KG1 (cell line): ENCODE measurements at regions not wholly inside any gene's neighbourhood (a gene's known extent, or its start where the extent isn't known, plus 50 kb on each side); places are given as distances from the start of the nearest gene placed in this dataset.
A peak's percentile ranks its signal among the peaks of the same experiment; 100 is the strongest.

Experiments
- DNase-seq: peaks from one replicate; lab custom pipeline; 2025; lab: John Stamatoyannopoulos, UW

GRCh38 chr15:98277602-98278001 is 317.1 kb downstream of the ARRDC4 start:
- DNase-seq, result no peak

GRCh38 chr15:98280284-98280975 is 319.9 kb downstream of the ARRDC4 start:
- DNase-seq, result no peak

- DNase-seq, result no peak
Measured at GRCh38 chr15:98281130-98281529, 320.6 kb downstream of the ARRDC4 start.

GRCh38 chr15:98282656-98283332 is 322.3 kb downstream of the ARRDC4 start:
- no peak for DNase-seq

- DNase-seq, result no peak
Measured at GRCh38 chr15:98286200-98286599, 325.7 kb downstream of the ARRDC4 start.

GRCh38 chr15:98286831-98287230 is 326.3 kb downstream of the ARRDC4 start:
- no peak for DNase-seq

GRCh38 chr15:98288091-98288590 is 327.6 kb downstream of the ARRDC4 start:
- DNase-seq, result no peak

- no peak for DNase-seq
Measured at GRCh38 chr15:98289747-98290146, 329.2 kb downstream of the ARRDC4 start.

GRCh38 chr15:98292442-98293240 is 332.1 kb downstream of the ARRDC4 start:
- no peak for DNase-seq

- DNase-seq, result no peak
Measured at GRCh38 chr15:98294126-98294525, 333.6 kb downstream of the ARRDC4 start.

GRCh38 chr15:98295101-98295759 is 334.7 kb downstream of the ARRDC4 start:
- peak; percentile 19 for DNase-seq

GRCh38 chr15:98296653-98297052 is 336.1 kb downstream of the ARRDC4 start:
- DNase-seq, result no peak

GRCh38 chr15:98304371-98304770 is 343.9 kb downstream of the ARRDC4 start:
- no peak for DNase-seq

GRCh38 chr15:98308117-98308516 is 340.2 kb upstream of the IGF1R start:
- no peak for DNase-seq

- DNase-seq, result peak; percentile 59
Measured at GRCh38 chr15:98311566-98312188, 336.7 kb upstream of the IGF1R start.

- no peak for DNase-seq
Measured at GRCh38 chr15:98312913-98313312, 335.4 kb upstream of the IGF1R start.

- no peak for DNase-seq
Measured at GRCh38 chr15:98315971-98316370, 332.4 kb upstream of the IGF1R start.

- no peak for DNase-seq
Measured at GRCh38 chr15:98321896-98322295, 326.4 kb upstream of the IGF1R start.

GRCh38 chr15:98322581-98322980 is 325.8 kb upstream of the IGF1R start:
- DNase-seq, result no peak

GRCh38 chr15:98324341-98324970 is 323.9 kb upstream of the IGF1R start:
- DNase-seq, result no peak

GRCh38 chr15:98326804-98327203 is 321.5 kb upstream of the IGF1R start:
- DNase-seq, result no peak
